ENCODE measurements at regions not wholly inside any gene's neighbourhood (a gene's known extent, or its start where the extent isn't known, plus 50 kb on each side); places are given as distances from the start of the nearest gene placed in this dataset.

- no peak for DNase-seq (ENCODE audit: low read depth in 3 of 3, low spot score in 1 of 3)
Observed at GRCh38 chr1:59051007-59051406, 245.9 kb upstream of the FGGY start.

GRCh38 chr1:59052166-59052590 is 244.7 kb upstream of the FGGY start:
- DNase-seq (ENCODE audit: low read depth in 3 of 3, low spot score in 1 of 3): no peak

GRCh38 chr1:59054172-59054571 is 242.7 kb upstream of the FGGY start:
- DNase-seq (ENCODE audit: low read depth in 3 of 3, low spot score in 1 of 3): no peak

- no peak for DNase-seq (ENCODE audit: low read depth in 3 of 3, low spot score in 1 of 3)
Observed at GRCh38 chr1:59055908-59056719, 240.8 kb upstream of the FGGY start.

- no peak for DNase-seq (ENCODE audit: low read depth in 3 of 3, low spot score in 1 of 3)
Observed at GRCh38 chr1:59057211-59057694, 239.6 kb upstream of the FGGY start.

- no peak for DNase-seq (ENCODE audit: low read depth in 3 of 3, low spot score in 1 of 3)
Observed at GRCh38 chr1:59057796-59058195, 239.1 kb upstream of the FGGY start.

- DNase-seq (ENCODE audit: low read depth in 3 of 3, low spot score in 1 of 3): no peak
Observed at GRCh38 chr1:59058665-59059439, 238.0 kb upstream of the FGGY start.

- no peak for DNase-seq (ENCODE audit: low read depth in 3 of 3, low spot score in 1 of 3)
Observed at GRCh38 chr1:59061876-59062275, 235.0 kb upstream of the FGGY start.

GRCh38 chr1:59062743-59063142 is 234.2 kb upstream of the FGGY start:
- no peak for DNase-seq (ENCODE audit: low read depth in 3 of 3, low spot score in 1 of 3)

GRCh38 chr1:59063501-59063900 is 233.4 kb upstream of the FGGY start:
- DNase-seq (ENCODE audit: low read depth in 3 of 3, low spot score in 1 of 3): no peak

- no peak for DNase-seq (ENCODE audit: low read depth in 3 of 3, low spot score in 1 of 3)
Observed at GRCh38 chr1:59064592-59064991, 232.3 kb upstream of the FGGY start.

- no peak for DNase-seq (ENCODE audit: low read depth in 3 of 3, low spot score in 1 of 3)
Observed at GRCh38 chr1:59066236-59066635, 230.7 kb upstream of the FGGY start.

GRCh38 chr1:59070610-59071009 is 226.3 kb upstream of the FGGY start:
- no peak for DNase-seq (ENCODE audit: low read depth in 3 of 3, low spot score in 1 of 3)

- no peak for DNase-seq (ENCODE audit: low read depth in 3 of 3, low spot score in 1 of 3)
Observed at GRCh38 chr1:59071289-59071688, 225.6 kb upstream of the FGGY start.

- DNase-seq (ENCODE audit: low read depth in 3 of 3, low spot score in 1 of 3): no peak
Observed at GRCh38 chr1:59071876-59072582, 224.9 kb upstream of the FGGY start.

- DNase-seq (ENCODE audit: low read depth in 3 of 3, low spot score in 1 of 3): no peak
Observed at GRCh38 chr1:59072583-59072947, 224.3 kb upstream of the FGGY start.

GRCh38 chr1:59074598-59074997 is 222.3 kb upstream of the FGGY start:
- no peak for DNase-seq (ENCODE audit: low read depth in 3 of 3, low spot score in 1 of 3)

- no peak for DNase-seq (ENCODE audit: low read depth in 3 of 3, low spot score in 1 of 3)
Observed at GRCh38 chr1:59075021-59075420, 221.9 kb upstream of the FGGY start.

GRCh38 chr1:59076612-59077011 is 220.3 kb upstream of the FGGY start:
- DNase-seq (ENCODE audit: low read depth in 3 of 3, low spot score in 1 of 3): no peak

GRCh38 chr1:59077466-59078069 is 219.3 kb upstream of the FGGY start:
- DNase-seq (ENCODE audit: low read depth in 3 of 3, low spot score in 1 of 3): no peak

- DNase-seq (ENCODE audit: low read depth in 3 of 3, low spot score in 1 of 3): no peak
Observed at GRCh38 chr1:59078070-59078800, 218.7 kb upstream of the FGGY start.
